Esophagus muscularis mucosa (tissue), 3 donors: ENCODE measurements at regions not wholly inside any gene's neighbourhood (a gene's known extent, or its start where the extent isn't known, plus 50 kb on each side); places are given as distances from the start of the nearest gene placed in this dataset.

Experiments used
- POLR2A ChIP-seq: fragments of 450-650 bp; IDR thresholded peaks from one replicate; pipeline ENCODE4 v1.6.1; 2017; ENCODE audit warnings: antibody characterized with exemption, moderate library complexity, mild to moderate bottlenecking, low read depth
- POLR2AphosphoS5 ChIP-seq, 2 donors: sonication (generic); formaldehyde crosslinking; IDR thresholded peaks; one replicate each; pipeline ENCODE4 v1.6.1; 2017; ENCODE audit warnings: antibody characterized with exemption in 2 of 2
- TF ChIP-seq, protein P1 (sequence below), 3 experiments: fragments of 200-600 bp in 2 of 3; fragments of 450-650 bp in 1 of 3; sonication (generic) in 2 of 3; IDR thresholded peaks; one replicate each; pipeline ENCODE4 v1.5.1; 2017 to 2019; ENCODE audit warnings: antibody characterized with exemption in 3 of 3, mild to moderate bottlenecking in 2 of 3, moderate library complexity in 1 of 3

DNA sequence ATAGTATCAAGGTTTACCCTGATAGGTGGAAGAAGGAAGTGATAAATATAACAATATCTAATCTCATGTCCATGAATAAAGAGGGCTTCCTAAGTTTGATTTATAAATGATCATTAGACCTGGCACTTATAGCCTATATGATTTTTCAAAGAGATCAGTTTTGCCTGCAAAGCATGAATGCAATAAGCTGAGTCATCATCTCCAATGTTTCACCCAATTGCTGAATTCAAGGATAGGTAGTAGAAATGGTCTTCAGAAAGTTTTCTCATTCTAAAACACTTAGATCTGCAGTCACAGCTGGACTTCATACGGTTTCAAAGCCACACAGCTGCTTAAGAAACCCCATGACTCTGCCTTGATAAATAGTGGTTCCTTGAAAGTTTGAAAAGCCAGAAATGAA, 1722.8 kb downstream of the MAT2B start:
- TF ChIP-seq, protein P1, sequence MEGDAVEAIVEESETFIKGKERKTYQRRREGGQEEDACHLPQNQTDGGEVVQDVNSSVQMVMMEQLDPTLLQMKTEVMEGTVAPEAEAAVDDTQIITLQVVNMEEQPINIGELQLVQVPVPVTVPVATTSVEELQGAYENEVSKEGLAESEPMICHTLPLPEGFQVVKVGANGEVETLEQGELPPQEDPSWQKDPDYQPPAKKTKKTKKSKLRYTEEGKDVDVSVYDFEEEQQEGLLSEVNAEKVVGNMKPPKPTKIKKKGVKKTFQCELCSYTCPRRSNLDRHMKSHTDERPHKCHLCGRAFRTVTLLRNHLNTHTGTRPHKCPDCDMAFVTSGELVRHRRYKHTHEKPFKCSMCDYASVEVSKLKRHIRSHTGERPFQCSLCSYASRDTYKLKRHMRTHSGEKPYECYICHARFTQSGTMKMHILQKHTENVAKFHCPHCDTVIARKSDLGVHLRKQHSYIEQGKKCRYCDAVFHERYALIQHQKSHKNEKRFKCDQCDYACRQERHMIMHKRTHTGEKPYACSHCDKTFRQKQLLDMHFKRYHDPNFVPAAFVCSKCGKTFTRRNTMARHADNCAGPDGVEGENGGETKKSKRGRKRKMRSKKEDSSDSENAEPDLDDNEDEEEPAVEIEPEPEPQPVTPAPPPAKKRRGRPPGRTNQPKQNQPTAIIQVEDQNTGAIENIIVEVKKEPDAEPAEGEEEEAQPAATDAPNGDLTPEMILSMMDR (IDR thresholded peaks at IDR 0.05): no peak
- TF ChIP-seq POLR2A (no peak), POLR2AphosphoS5 (IDR thresholded peaks at IDR 0.05) (no peak)
